Panc1 (cell line): ENCODE measurements at regions not wholly inside any gene's neighbourhood (a gene's known extent, or its start where the extent isn't known, plus 50 kb on each side); places are given as distances from the start of the nearest gene placed in this dataset.

Experiments used
- ATAC-seq: fragments of 200-7000 bp; cut with Tn5 transposase; 2 replicates; pipeline ENCODE4 v1.9.1; 2020; ENCODE audit warnings: mild to moderate bottlenecking, moderate library complexity
- BruUV-seq: library from RNA; stranded (reverse); fragments of 400-500 nt; replicated peaks from 2 replicates; lab custom pipeline; 2021; lab: Mats Ljungman, UMichigan
- CTCF ChIA-PET: fragments of 300-600 bp; sonication (Branson Sonifier 250); formaldehyde crosslinking; loops from one replicate; lab custom pipeline; 2022; ENCODE audit warnings: antibody characterized with exemption; lab: Charles Lee
- POLR2A ChIA-PET: fragments of 300-600 bp; sonication (Branson Sonifier 250); formaldehyde crosslinking; loops from one replicate; lab custom pipeline; 2022; ENCODE audit warnings: antibody characterized with exemption; lab: Charles Lee
- DNase-seq: peaks from one replicate; pipeline ENCODE4 v3.0.0-alpha.2; 2010; ENCODE audit warnings: low read depth, low spot score
- H3K27ac ChIP-seq: 2 replicates; pipeline ENCODE4 v1.5.1; 2011; ENCODE audit warnings: mild to moderate bottlenecking, low read length, inconsistent platforms
- H3K27me3 ChIP-seq: fragments of 200-500 bp; sonication (Bioruptor generic); 2 replicates; pipeline ENCODE4 v1.6.0; 2014; ENCODE audit warnings: low read length, inconsistent platforms; ENCODE audit not compliant: control insufficient read depth, insufficient read depth
- H3K36me3 ChIP-seq: fragments of 200-500 bp; sonication (Bioruptor generic); 2 replicates; pipeline ENCODE4 v1.5.1; 2014; ENCODE audit warnings: inconsistent platforms, mild to moderate bottlenecking, low read length, moderate library complexity; ENCODE audit not compliant: control insufficient read depth, insufficient read depth
- H3K4me1 ChIP-seq: 2 replicates; pipeline ENCODE4 v1.5.1; 2011; ENCODE audit warnings: inconsistent platforms, mild to moderate bottlenecking, low read length, moderate library complexity; ENCODE audit not compliant: control insufficient read depth, insufficient read depth
- H3K4me3 ChIP-seq, 2 experiments: 2 replicates each; pipeline ENCODE4 v1.5.1; 2011 to 2012; ENCODE audit warnings: low read depth in 2 of 2, low read length in 2 of 2, mild to moderate bottlenecking in 2 of 2, inconsistent platforms in 1 of 2, moderate library complexity in 1 of 2
- H3K9me3 ChIP-seq: fragments of 200-500 bp; sonication (Bioruptor generic); 2 replicates; pipeline ENCODE4 v1.5.1; 2014; ENCODE audit warnings: low read depth, mild to moderate bottlenecking, inconsistent platforms, low read length, moderate library complexity; ENCODE audit not compliant: control insufficient read depth, insufficient read depth
- CTCF ChIP-seq: fragments of 450-650 bp; IDR thresholded peaks from 2 replicates; pipeline ENCODE4 v1.5.1; 2017; ENCODE audit warnings: mild to moderate bottlenecking
- POLR2AphosphoS5 ChIP-seq: IDR thresholded peaks from 2 replicates; pipeline ENCODE4 v1.6.1; 2012; ENCODE audit warnings: mild to moderate bottlenecking, low read depth, low read length, moderate library complexity
- SIN3A ChIP-seq: IDR thresholded peaks from 2 replicates; pipeline ENCODE4 v1.6.1; 2012; ENCODE audit warnings: low read depth, mild to moderate bottlenecking, low read length, moderate library complexity, borderline replicate concordance; ENCODE audit not compliant: insufficient read depth
- TCF7L2 ChIP-seq: IDR thresholded peaks from 2 replicates; pipeline ENCODE4 v1.6.1; 2011; ENCODE audit warnings: mild to moderate bottlenecking, low read depth, low read length, inconsistent platforms
- in situ Hi-C: cut with HindIII; loops from 2 replicates; pipeline ENCODE4 v1.10.0; 2016; ENCODE audit warnings: low sequenced_read_pairs, low pct_unique_long_range_greater_than_20kb
- intact Hi-C: fragments of 100-400 bp; cut with micrococcal nuclease; formaldehyde crosslinking; loops from one replicate; pipeline ENCODE4 v1.10.0; 2022; ENCODE audit not compliant: unreplicated experiment
- TF ChIP-seq, protein P1 (sequence below), 2 experiments: IDR thresholded peaks; 2 replicates each; pipeline ENCODE4 v1.6.1; 2011 to 2012; ENCODE audit warnings: low read depth in 2 of 2, control low read depth in 1 of 2, low read length in 1 of 2, mild to moderate bottlenecking in 1 of 2, moderate library complexity in 1 of 2; ENCODE audit not compliant: insufficient read depth in 1 of 2

GRCh38 chr6:150741633-150742200 lies 123.8 kb upstream of the MTHFD1L start:
- ChIA-PET CTCF (no interaction called here), POLR2A (no interaction called here)
- in situ Hi-C loops (no loop called here), intact Hi-C loops (loop anchor here (5.0 kb wide), 1 partner anchor 324 kb away; no protein-coding TSS in a partner anchor)
- ATAC-seq = no peak
- Histone ChIP-seq H3K4me1 (no peaks in the 10 kb centered on the region), H3K4me3 (no peak overlapping the region), H3K9me3 (no peaks in the 10 kb centered on the region), H3K36me3 (no peaks in the 10 kb centered on the region), H3K27me3 (no peaks in the 10 kb centered on the region), H3K27ac (no peak overlapping the region)
- BruUV-seq = no TSS peak
- no peak for DNase-seq
- TF ChIP-seq CTCF (peak; percentile 56), SIN3A (no peak)

DNA sequence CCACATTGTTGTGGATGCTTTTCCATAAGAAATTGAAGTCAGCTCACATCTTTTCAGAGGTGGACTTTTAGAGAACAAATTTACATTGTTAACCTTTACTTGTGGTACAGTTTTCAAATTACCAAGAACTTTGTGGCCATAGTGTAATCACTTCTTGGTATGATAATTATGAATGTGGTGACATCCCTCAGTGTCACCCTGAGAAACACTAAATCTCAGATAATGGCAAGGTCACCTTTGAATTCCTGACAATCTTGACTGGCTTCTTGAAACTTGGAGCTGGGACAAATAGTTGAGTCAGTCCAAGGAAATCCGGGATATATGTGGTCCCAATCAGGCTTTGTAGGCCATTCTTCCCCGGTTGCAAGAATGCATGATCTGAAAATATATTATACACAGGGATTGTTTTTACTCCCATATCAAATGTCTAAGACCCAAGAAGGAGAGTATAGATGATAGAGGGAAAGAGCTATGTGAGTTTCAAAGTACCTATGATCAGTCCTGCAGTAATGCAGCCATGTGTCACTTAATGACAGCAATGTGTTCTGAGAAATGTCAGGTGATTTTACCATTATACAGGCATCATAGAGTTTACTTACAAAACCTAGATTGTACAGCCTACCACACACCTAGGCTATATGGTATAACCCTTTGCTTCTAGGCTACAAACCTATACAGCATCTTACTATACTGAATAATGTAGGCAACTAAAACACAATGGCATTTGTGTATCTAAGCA lies 120.8 kb upstream of the MTHFD1L start:
- Histone ChIP-seq H3K27ac (no peak overlapping the region), H3K9me3 (no peaks in the 10 kb centered on the region), H3K27me3 (no peaks in the 10 kb centered on the region), H3K4me3 (no peak overlapping the region), H3K36me3 (no peaks in the 10 kb centered on the region), H3K4me1 (no peaks in the 10 kb centered on the region)
- ChIA-PET POLR2A (no interaction called here), CTCF (interaction anchor here (0.5 kb wide), 1 partner anchor 663 kb away, joined by 10 read pairs; no protein-coding TSS in a partner anchor)
- intact Hi-C loops (loop anchor here (5.0 kb wide), 1 partner anchor 327 kb away; no protein-coding TSS in a partner anchor), in situ Hi-C loops (no loop called here)
- TF ChIP-seq, protein P1, sequence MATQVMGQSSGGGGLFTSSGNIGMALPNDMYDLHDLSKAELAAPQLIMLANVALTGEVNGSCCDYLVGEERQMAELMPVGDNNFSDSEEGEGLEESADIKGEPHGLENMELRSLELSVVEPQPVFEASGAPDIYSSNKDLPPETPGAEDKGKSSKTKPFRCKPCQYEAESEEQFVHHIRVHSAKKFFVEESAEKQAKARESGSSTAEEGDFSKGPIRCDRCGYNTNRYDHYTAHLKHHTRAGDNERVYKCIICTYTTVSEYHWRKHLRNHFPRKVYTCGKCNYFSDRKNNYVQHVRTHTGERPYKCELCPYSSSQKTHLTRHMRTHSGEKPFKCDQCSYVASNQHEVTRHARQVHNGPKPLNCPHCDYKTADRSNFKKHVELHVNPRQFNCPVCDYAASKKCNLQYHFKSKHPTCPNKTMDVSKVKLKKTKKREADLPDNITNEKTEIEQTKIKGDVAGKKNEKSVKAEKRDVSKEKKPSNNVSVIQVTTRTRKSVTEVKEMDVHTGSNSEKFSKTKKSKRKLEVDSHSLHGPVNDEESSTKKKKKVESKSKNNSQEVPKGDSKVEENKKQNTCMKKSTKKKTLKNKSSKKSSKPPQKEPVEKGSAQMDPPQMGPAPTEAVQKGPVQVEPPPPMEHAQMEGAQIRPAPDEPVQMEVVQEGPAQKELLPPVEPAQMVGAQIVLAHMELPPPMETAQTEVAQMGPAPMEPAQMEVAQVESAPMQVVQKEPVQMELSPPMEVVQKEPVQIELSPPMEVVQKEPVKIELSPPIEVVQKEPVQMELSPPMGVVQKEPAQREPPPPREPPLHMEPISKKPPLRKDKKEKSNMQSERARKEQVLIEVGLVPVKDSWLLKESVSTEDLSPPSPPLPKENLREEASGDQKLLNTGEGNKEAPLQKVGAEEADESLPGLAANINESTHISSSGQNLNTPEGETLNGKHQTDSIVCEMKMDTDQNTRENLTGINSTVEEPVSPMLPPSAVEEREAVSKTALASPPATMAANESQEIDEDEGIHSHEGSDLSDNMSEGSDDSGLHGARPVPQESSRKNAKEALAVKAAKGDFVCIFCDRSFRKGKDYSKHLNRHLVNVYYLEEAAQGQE (IDR thresholded peaks at IDR 0.05; ENCODE audit: insufficient read depth in 1 of 2, low read depth in 2 of 2, low read length in 1 of 2) = no peak
- TF ChIP-seq TCF7L2 (no peak), SIN3A (no peak), CTCF (no peak), POLR2AphosphoS5 (no peak)
- no TSS peak for BruUV-seq
- no peak for DNase-seq
- no peak for ATAC-seq
